PC-3 (cell line): ENCODE measurements at regions not wholly inside any gene's neighbourhood (a gene's known extent, or its start where the extent isn't known, plus 50 kb on each side); places are given as distances from the start of the nearest gene placed in this dataset.

Experiments used
- ATAC-seq: fragments of 200-7000 bp; cut with Tn5 transposase; 2 replicates; pipeline ENCODE4 v1.9.1; 2020; ENCODE audit warnings: mild to moderate bottlenecking, moderate library complexity
- BruUV-seq: library from RNA; stranded (reverse); fragments of 400-500 nt; replicated peaks from 2 replicates; lab custom pipeline; 2021; lab: Mats Ljungman, UMichigan
- CTCF ChIA-PET: fragments of 300-600 bp; sonication (Branson Sonifier 250); formaldehyde crosslinking; loops from one replicate; lab custom pipeline; 2022; ENCODE audit warnings: antibody characterized with exemption; lab: Charles Lee
- POLR2A ChIA-PET: fragments of 300-600 bp; sonication (Branson Sonifier 250); formaldehyde crosslinking; loops from one replicate; lab custom pipeline; 2022; ENCODE audit warnings: antibody characterized with exemption; ENCODE audit not compliant: unreplicated experiment; lab: Charles Lee
- DNase-seq: peaks from one replicate; pipeline ENCODE4 v3.0.0-alpha.2; 2015
- H2AFZ ChIP-seq: fragments of 300-600 bp; sonication (generic); 2 replicates; pipeline ENCODE4 v1.6.0; 2016; ENCODE audit warnings: antibody characterized with exemption, low read length
- H3F3A ChIP-seq: fragments of 300-600 bp; sonication (generic); one replicate; pipeline ENCODE4 v1.6.0; 2017; ENCODE audit warnings: antibody characterized with exemption, low read length, control low read depth, mild to moderate bottlenecking; ENCODE audit not compliant: unreplicated experiment
- H3K27ac ChIP-seq: fragments of 300-600 bp; sonication (generic); 2 replicates; pipeline ENCODE4 v1.5.1; 2016; ENCODE audit warnings: mild to moderate bottlenecking, low read length
- H3K27me3 ChIP-seq: fragments of 300-600 bp; sonication (generic); 2 replicates; pipeline ENCODE4 v1.6.1; 2016; ENCODE audit warnings: low read length, mixed read lengths
- H3K36me3 ChIP-seq: fragments of 300-600 bp; sonication (generic); 2 replicates; pipeline ENCODE4 v1.6.1; 2016; ENCODE audit warnings: low read depth, mixed run types, low read length, mixed read lengths
- H3K4me1 ChIP-seq: fragments of 300-600 bp; sonication (generic); 2 replicates; pipeline ENCODE4 v1.5.1; 2016; ENCODE audit warnings: low read length; ENCODE audit not compliant: insufficient read depth
- H3K4me2 ChIP-seq: fragments of 300-600 bp; sonication (generic); 2 replicates; pipeline ENCODE4 v1.6.0; 2016; ENCODE audit warnings: low read length
- H3K4me3 ChIP-seq: fragments of 300-600 bp; sonication (generic); 2 replicates; pipeline ENCODE4 v1.5.1; 2016; ENCODE audit warnings: mild to moderate bottlenecking, low read length, mixed read lengths
- H3K79me2 ChIP-seq: fragments of 300-600 bp; sonication (generic); 2 replicates; pipeline ENCODE4 v1.6.1; 2017; ENCODE audit warnings: low read length, mixed read lengths
- H3K9ac ChIP-seq: fragments of 300-600 bp; sonication (generic); 2 replicates; pipeline ENCODE4 v1.6.0; 2016; ENCODE audit warnings: mild to moderate bottlenecking, low read length
- H3K9me2 ChIP-seq: fragments of 300-600 bp; sonication (generic); replicated peaks from 2 replicates; pipeline ENCODE4 v1.6.1; 2016; ENCODE audit warnings: mixed run types, low read length, mixed read lengths
- H3K9me3 ChIP-seq: fragments of 300-600 bp; sonication (generic); 2 replicates; pipeline ENCODE4 v1.6.1; 2016; ENCODE audit warnings: low read length, mixed read lengths
- H4K20me1 ChIP-seq: fragments of 300-600 bp; sonication (generic); 2 replicates; pipeline ENCODE4 v1.6.1; 2016; ENCODE audit warnings: low read length, mixed read lengths
- CTCF ChIP-seq: fragments of 300-600 bp; sonication (generic); conservative IDR thresholded peaks from 2 replicates; pipeline ENCODE4 v1.5.1; 2017; ENCODE audit warnings: antibody characterized with exemption, low read depth, mild to moderate bottlenecking, low read length
- EZH2 ChIP-seq: fragments of 300-600 bp; sonication (generic); IDR thresholded peaks from one replicate; pipeline ENCODE4 v1.6.1; 2017; ENCODE audit warnings: antibody characterized with exemption, mild to moderate bottlenecking, low read length; ENCODE audit not compliant: unreplicated experiment
- EZH2phosphoT487 ChIP-seq: fragments of 300-600 bp; sonication (generic); IDR thresholded peaks from 2 replicates; pipeline ENCODE4 v1.6.1; 2018; ENCODE audit warnings: mild to moderate bottlenecking, antibody characterized with exemption, low read length, borderline replicate concordance
- intact Hi-C: fragments of 100-400 bp; cut with micrococcal nuclease; formaldehyde crosslinking; loops from 2 replicates; pipeline ENCODE4 v1.9.0; 2023

- DNase-seq (no peak), ATAC-seq (no peak)
- no peak overlapping the region for H3K4me3 ChIP-seq
- H3K4me1 ChIP-seq, result peaks cover 12% of the 10 kb centered on the region
- BruUV-seq, result no TSS peak
- no peaks in the 10 kb centered on the region for H3K36me3 ChIP-seq
- ChIA-PET POLR2A (no interaction called here), CTCF (interaction anchor here (0.6 kb wide), 1 partner anchor 58 kb away, joined by 3 read pairs; no protein-coding TSS in a partner anchor)
- no peaks in the 10 kb centered on the region for H3K9me3 ChIP-seq
- H3K4me2 ChIP-seq, result no peak overlapping the region
- H4K20me1 ChIP-seq, result no peaks in the 10 kb centered on the region
- no peaks in the 10 kb centered on the region for H3F3A ChIP-seq
- H3K9ac ChIP-seq, result no peak overlapping the region
- intact Hi-C loops, result no loop called here
- TF ChIP-seq CTCF (no peak), EZH2 (no peak)
- H3K9me2 ChIP-seq, result no peaks in the 10 kb centered on the region
- no peaks in the 10 kb centered on the region for H3K79me2 ChIP-seq
- H3K27me3 ChIP-seq, result no peaks in the 10 kb centered on the region
- no peak overlapping the region for H2AFZ ChIP-seq
- no peak overlapping the region for H3K27ac ChIP-seq
Observed at GRCh38 chr15:63444611-63445010, 59.8 kb upstream of the USP3 start.

GRCh38 chr15:63446255-63446654, 58.1 kb upstream of the USP3 start:
- H3K4me1 ChIP-seq, result peaks cover 7% of the 10 kb centered on the region
- no peak for ATAC-seq
- no peaks in the 10 kb centered on the region for H3F3A ChIP-seq
- intact Hi-C loops, result no loop called here
- H3K9me2 ChIP-seq, result no peaks in the 10 kb centered on the region
- H3K36me3 ChIP-seq, result no peaks in the 10 kb centered on the region
- ChIA-PET CTCF (no interaction called here), POLR2A (no interaction called here)
- H3K27ac ChIP-seq, result no peak overlapping the region
- H3K4me3 ChIP-seq, result no peak overlapping the region
- no peak overlapping the region for H2AFZ ChIP-seq
- no peak for DNase-seq
- no peaks in the 10 kb centered on the region for H3K79me2 ChIP-seq
- H3K27me3 ChIP-seq, result no peaks in the 10 kb centered on the region
- BruUV-seq, result no TSS peak
- TF ChIP-seq EZH2, result no peak
- no peak for TF ChIP-seq CTCF
- H3K9ac ChIP-seq, result no peak overlapping the region
- H3K4me2 ChIP-seq, result no peak overlapping the region
- no peaks in the 10 kb centered on the region for H3K9me3 ChIP-seq
- H4K20me1 ChIP-seq, result no peaks in the 10 kb centered on the region

GRCh38 chr15:63447017-63447676, 57.2 kb upstream of the USP3 start:
- no TSS peak for BruUV-seq
- ChIA-PET POLR2A (no interaction called here), CTCF (no interaction called here)
- H3K4me3 ChIP-seq, result no peak overlapping the region
- ATAC-seq, result no peak
- no peaks in the 10 kb centered on the region for H3K79me2 ChIP-seq
- H3K4me2 ChIP-seq, result no peak overlapping the region
- TF ChIP-seq EZH2phosphoT487 (no peak), EZH2 (no peak), CTCF (no peak)
- peaks cover 7% of the 10 kb centered on the region for H3K4me1 ChIP-seq
- intact Hi-C loops, result no loop called here
- H2AFZ ChIP-seq, result no peak overlapping the region
- no peaks in the 10 kb centered on the region for H3K27me3 ChIP-seq
- H4K20me1 ChIP-seq, result no peaks in the 10 kb centered on the region
- no peaks in the 10 kb centered on the region for H3F3A ChIP-seq
- no peak for DNase-seq
- H3K9me2 ChIP-seq, result no peaks in the 10 kb centered on the region
- no peak overlapping the region for H3K9ac ChIP-seq
- no peak overlapping the region for H3K27ac ChIP-seq
- H3K9me3 ChIP-seq, result no peaks in the 10 kb centered on the region
- H3K36me3 ChIP-seq, result no peaks in the 10 kb centered on the region
